Neuronal stem cell (in vitro differentiated cells): ENCODE measurements at regions not wholly inside any gene's neighbourhood (a gene's known extent, or its start where the extent isn't known, plus 50 kb on each side); places are given as distances from the start of the nearest gene placed in this dataset.

Experiments
- DNase-seq: peaks from one replicate; pipeline ENCODE4 v3.0.0-alpha.2; 2013; ENCODE audit warnings: low spot score
- H2AFZ ChIP-seq: one replicate; pipeline ENCODE4 v1.6.1; 2013; ENCODE audit warnings: mild to moderate bottlenecking, low read length, inconsistent platforms
- H2AK5ac ChIP-seq: 2 replicates; pipeline ENCODE4 v1.6.1; 2013; ENCODE audit warnings: low read depth, mild to moderate bottlenecking, inconsistent platforms, low read length, moderate library complexity, mixed read lengths
- H2BK120ac ChIP-seq: 2 replicates; pipeline ENCODE4 v1.6.1; 2013; ENCODE audit warnings: low read depth, mild to moderate bottlenecking, inconsistent platforms, low read length, moderate library complexity, mixed read lengths
- H2BK12ac ChIP-seq: one replicate; pipeline ENCODE4 v1.6.1; 2013; ENCODE audit warnings: low read length, inconsistent platforms
- H2BK15ac ChIP-seq: 2 replicates; pipeline ENCODE4 v1.6.1; 2013; ENCODE audit warnings: mild to moderate bottlenecking, low read length, inconsistent platforms, mixed read lengths
- H2BK5ac ChIP-seq: one replicate; pipeline ENCODE4 v1.6.1; 2013; ENCODE audit warnings: inconsistent platforms, mild to moderate bottlenecking, low read length, moderate library complexity
- H3K14ac ChIP-seq: one replicate; pipeline ENCODE4 v1.6.1; 2013; ENCODE audit warnings: low read length, inconsistent platforms
- H3K18ac ChIP-seq: 2 replicates; pipeline ENCODE4 v1.6.1; 2013; ENCODE audit warnings: low read length, inconsistent platforms
- H3K23ac ChIP-seq: 2 replicates; pipeline ENCODE4 v1.6.1; 2013; ENCODE audit warnings: low read depth, mild to moderate bottlenecking, mixed read lengths, low read length, inconsistent platforms; ENCODE audit not compliant: poor library complexity
- H3K27ac ChIP-seq: replicated peaks from 3 replicates; pipeline ENCODE4 v1.5.1; 2013; ENCODE audit warnings: low read length, inconsistent platforms
- H3K27me3 ChIP-seq, 3 experiments: 2 replicates each; pipeline ENCODE4 v1.6.1; 2013; ENCODE audit warnings: low read length in 3 of 3, mild to moderate bottlenecking in 2 of 3, inconsistent platforms in 1 of 3, low read depth in 1 of 3, mixed read lengths in 1 of 3, moderate library complexity in 1 of 3; ENCODE audit not compliant: control insufficient read depth in 3 of 3, insufficient read depth in 3 of 3
- H3K36me3 ChIP-seq, 2 donors: replicated peaks in 1 of 2; 2 replicates each; pipeline ENCODE4 v1.6.1; 2013; ENCODE audit warnings: low read length in 2 of 2; ENCODE audit not compliant: control insufficient read depth in 2 of 2, insufficient read depth in 2 of 2
- H3K4ac ChIP-seq: 2 replicates; pipeline ENCODE4 v1.6.1; 2013; ENCODE audit warnings: inconsistent platforms, mild to moderate bottlenecking, low read length, moderate library complexity
- H3K4me1 ChIP-seq, 2 donors: 1 replicate in 1 of 2; 2 replicates in 1 of 2; pipeline ENCODE4 v1.6.1; 2013; ENCODE audit warnings: low read length in 2 of 2, low read depth in 1 of 2; ENCODE audit not compliant: control insufficient read depth in 2 of 2, insufficient read depth in 1 of 2
- H3K4me2 ChIP-seq: one replicate; pipeline ENCODE4 v1.6.1; 2013; ENCODE audit warnings: mild to moderate bottlenecking, low read length, inconsistent platforms; ENCODE audit not compliant: insufficient read depth, poor library complexity, severe bottlenecking
- H3K4me3 ChIP-seq, 2 donors: 2 replicates each; pipeline ENCODE4 v1.5.1; 2013; ENCODE audit warnings: low read length in 2 of 2, mild to moderate bottlenecking in 2 of 2, inconsistent platforms in 1 of 2, moderate library complexity in 1 of 2
- H3K79me1 ChIP-seq: one replicate; pipeline ENCODE4 v1.6.1; 2013; ENCODE audit warnings: low read depth, mild to moderate bottlenecking, inconsistent platforms, low read length, moderate library complexity
- H3K9ac ChIP-seq: one replicate; pipeline ENCODE4 v1.6.1; 2013; ENCODE audit warnings: mild to moderate bottlenecking, low read depth, low read length, inconsistent platforms; ENCODE audit not compliant: poor library complexity
- H3K9me3 ChIP-seq, 2 donors: replicated peaks in 1 of 2; 2 replicates each; pipeline versions ENCODE3 to v1.6.1; 2013; ENCODE audit warnings: low read length in 2 of 2, mild to moderate bottlenecking in 2 of 2, inconsistent platforms in 1 of 2, low read depth in 1 of 2, mixed read lengths in 1 of 2, moderate library complexity in 1 of 2; ENCODE audit not compliant: control insufficient read depth in 2 of 2, insufficient read depth in 1 of 2
- H4K8ac ChIP-seq: one replicate; pipeline ENCODE4 v1.6.1; 2013; ENCODE audit warnings: low read depth, mild to moderate bottlenecking, inconsistent platforms, low read length, moderate library complexity
- H4K91ac ChIP-seq: one replicate; pipeline ENCODE4 v1.6.1; 2013; ENCODE audit warnings: low read length, low read depth, mild to moderate bottlenecking, inconsistent platforms; ENCODE audit not compliant: poor library complexity
- WGBS, 2 donors: extraction: QIAGEN DNeasy Blood & Tissue Kit; methylation state at CpG; one replicate each; pipeline ENCODE4 v1.1.7; 2013; ENCODE audit warnings: missing lambda C conversion rate in 2 of 2, mixed read lengths in 1 of 2; ENCODE audit not compliant: insufficient read length in 2 of 2, insufficient replicate concordance in 1 of 2; ENCODE audit errors: extremely low coverage in 2 of 2; 5-methylcytosine and 5-hydroxymethylcytosine counted together

- DNase-seq, result no peak
- no peak overlapping the region for H2BK15ac ChIP-seq
- H2BK12ac ChIP-seq, result no peak overlapping the region
- no peak overlapping the region for H2AFZ ChIP-seq
- no peak overlapping the region for H3K18ac ChIP-seq
- no peaks in the 10 kb centered on the region for H3K4me1 ChIP-seq
- H3K9me3 ChIP-seq, result no peaks in the 10 kb centered on the region
- H3K4me3 ChIP-seq, result no peak overlapping the region
- H2BK120ac ChIP-seq, result no peak overlapping the region
- no peak overlapping the region for H4K91ac ChIP-seq
- no peak overlapping the region for H3K14ac ChIP-seq
- no peaks in the 10 kb centered on the region for H3K27me3 ChIP-seq
- H3K4ac ChIP-seq, result no peak overlapping the region
- H3K79me1 ChIP-seq, result no peaks in the 10 kb centered on the region
- H3K23ac ChIP-seq, result no peak overlapping the region
- no peak overlapping the region for H3K4me2 ChIP-seq
- no peak overlapping the region for H2BK5ac ChIP-seq
- WGBS, 2 donors, result no CpG with 5 or more reads among the region's 5 CpGs
- H3K27ac ChIP-seq, result no peak overlapping the region
- H3K36me3 ChIP-seq, result no peaks in the 10 kb centered on the region
- no peak overlapping the region for H3K9ac ChIP-seq
- no peak overlapping the region for H2AK5ac ChIP-seq
- no peak overlapping the region for H4K8ac ChIP-seq
These were observed 254.8 kb downstream of the OLFM3 start for GRCh38 chr1:101741910-101742309.

DNA sequence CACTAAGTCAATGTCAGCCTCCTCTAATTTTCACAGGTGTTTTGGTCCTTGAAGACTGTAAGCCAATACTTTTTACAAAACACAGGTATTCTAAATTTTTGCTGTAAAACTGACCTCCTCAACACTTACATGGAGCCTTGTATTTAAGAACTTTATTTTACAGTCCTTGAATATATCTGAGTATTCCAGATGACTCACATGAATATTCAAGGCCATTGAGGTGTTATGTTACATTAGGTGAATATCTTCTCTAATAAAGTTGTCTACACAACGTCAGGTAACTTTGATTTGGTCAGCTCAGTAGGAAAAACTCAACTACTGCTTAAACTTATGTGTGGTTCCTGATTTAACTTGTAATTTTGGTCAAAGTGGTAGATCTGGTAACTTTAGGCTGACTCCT lies 254.2 kb downstream of the OLFM3 start:
- Histone ChIP-seq H2AFZ (no peak overlapping the region), H2BK5ac (no peak overlapping the region), H3K9ac (no peak overlapping the region), H3K9me3 (no peaks in the 10 kb centered on the region), H3K4me3 (no peak overlapping the region), H3K14ac (no peak overlapping the region), H3K4me2 (no peak overlapping the region), H2BK15ac (no peak overlapping the region), H3K36me3 (no peaks in the 10 kb centered on the region), H3K18ac (no peak overlapping the region), H4K8ac (no peak overlapping the region), H4K91ac (no peak overlapping the region), H3K23ac (no peak overlapping the region), H2BK120ac (no peak overlapping the region), H3K27me3 (no peaks in the 10 kb centered on the region), H3K79me1 (no peaks in the 10 kb centered on the region), H3K4ac (no peak overlapping the region), H3K27ac (no peak overlapping the region), H2AK5ac (no peak overlapping the region), H3K4me1 (no peaks in the 10 kb centered on the region), H2BK12ac (no peak overlapping the region)
- DNase-seq, result no peak
- no CpG with 5 or more reads among the region's 1 CpG for WGBS, 2 donors

DNA sequence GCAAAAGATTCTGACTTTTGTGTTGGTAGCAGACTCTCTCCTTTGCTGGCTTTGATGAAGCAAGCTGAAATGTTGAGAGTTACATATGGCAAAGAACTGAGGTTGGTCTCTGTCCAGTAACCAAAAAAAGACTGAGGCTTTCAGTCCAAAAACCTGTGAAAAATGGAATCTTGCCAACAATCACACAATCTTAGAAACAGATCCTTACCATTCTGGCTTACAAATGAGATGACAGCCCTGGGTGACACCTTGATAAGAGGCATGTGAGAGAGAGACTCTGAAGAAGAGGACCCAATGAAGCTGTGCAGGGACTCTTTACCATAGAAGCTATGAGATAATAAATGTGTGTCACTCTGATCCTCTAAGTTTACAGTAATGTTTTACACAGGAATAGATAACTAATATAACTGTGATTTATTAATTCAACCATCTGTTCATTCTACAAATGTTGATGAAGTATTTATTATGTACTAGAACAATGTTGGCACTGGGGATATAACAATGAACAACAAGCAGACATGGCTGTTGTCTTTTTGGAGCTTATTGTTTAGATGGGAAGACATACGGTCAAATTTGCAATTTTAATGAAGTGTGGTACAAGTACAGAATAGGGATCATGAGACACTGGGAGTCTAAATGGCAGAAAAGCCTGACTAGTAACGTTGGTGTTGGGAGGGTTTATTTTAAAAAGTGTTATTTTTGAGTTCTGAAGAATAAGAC lies 251.0 kb downstream of the OLFM3 start:
- H3K27me3 ChIP-seq, result no peaks in the 10 kb centered on the region
- no peak overlapping the region for H3K4ac ChIP-seq
- no peaks in the 10 kb centered on the region for H3K4me1 ChIP-seq
- no peak overlapping the region for H3K4me3 ChIP-seq
- H3K23ac ChIP-seq, result no peak overlapping the region
- H3K18ac ChIP-seq, result no peak overlapping the region
- WGBS, 2 donors, result no CpG with 5 or more reads among the region's 2 CpGs
- no peak overlapping the region for H2AFZ ChIP-seq
- H3K9me3 ChIP-seq, result peaks cover 0 to 1% of the 10 kb centered on the region in 2 donors
- no peak overlapping the region for H3K27ac ChIP-seq
- no peak overlapping the region for H2AK5ac ChIP-seq
- H4K8ac ChIP-seq, result no peak overlapping the region
- no peak overlapping the region for H2BK12ac ChIP-seq
- no peak overlapping the region for H3K9ac ChIP-seq
- DNase-seq, result no peak
- no peak overlapping the region for H3K14ac ChIP-seq
- no peak overlapping the region for H2BK15ac ChIP-seq
- H2BK5ac ChIP-seq, result no peak overlapping the region
- no peaks in the 10 kb centered on the region for H3K79me1 ChIP-seq
- H4K91ac ChIP-seq, result no peak overlapping the region
- no peak overlapping the region for H2BK120ac ChIP-seq
- H3K36me3 ChIP-seq, result no peaks in the 10 kb centered on the region
- H3K4me2 ChIP-seq, result no peak overlapping the region

DNA sequence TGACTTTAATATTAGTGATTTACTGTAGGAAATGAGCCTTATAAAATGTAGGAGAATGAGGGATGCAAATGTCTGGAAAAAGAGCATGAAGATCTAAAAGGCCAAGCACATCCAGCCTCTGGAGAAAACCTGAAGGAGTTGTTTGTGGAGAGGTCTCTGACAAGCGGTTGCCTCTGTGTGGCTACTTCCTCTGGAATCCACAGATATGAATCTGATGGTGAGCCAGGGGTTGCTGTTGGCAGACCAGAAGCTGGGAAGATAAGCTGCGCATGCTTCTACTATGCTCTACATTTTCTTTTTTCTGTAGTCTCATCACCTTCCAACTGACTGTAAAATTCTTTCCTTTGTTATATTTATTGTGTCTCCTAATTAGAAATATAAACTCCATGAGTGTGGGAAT lies 248.6 kb downstream of the OLFM3 start:
- Histone ChIP-seq H3K36me3 (no peaks in the 10 kb centered on the region), H3K14ac (no peak overlapping the region), H3K23ac (no peak overlapping the region), H3K4ac (no peak overlapping the region), H2BK5ac (no peak overlapping the region), H4K91ac (no peak overlapping the region), H3K79me1 (no peaks in the 10 kb centered on the region), H2BK120ac (no peak overlapping the region), H2BK12ac (no peak overlapping the region), H3K9me3 (peaks cover 0 to 1% of the 10 kb centered on the region in 2 donors), H2BK15ac (no peak overlapping the region), H3K27ac (no peak overlapping the region), H3K4me3 (no peak overlapping the region), H2AK5ac (no peak overlapping the region), H4K8ac (no peak overlapping the region), H3K9ac (no peak overlapping the region), H3K4me2 (no peak overlapping the region), H2AFZ (no peak overlapping the region), H3K27me3 (no peaks in the 10 kb centered on the region), H3K18ac (no peak overlapping the region), H3K4me1 (no peaks in the 10 kb centered on the region)
- whole genome bisulfite sequencing, 2 donors, result no CpG with 5 or more reads among the region's 2 CpGs
- no peak for DNase-seq
